Cardiac septum (tissue), 1 donor: ENCODE measurements at regions not wholly inside any gene's neighbourhood (a gene's known extent, or its start where the extent isn't known, plus 50 kb on each side); places are given as distances from the start of the nearest gene placed in this dataset.

Source experiments
- DNase-seq: peaks from one replicate; pipeline ENCODE4 v3.0.0-alpha.2; 2020; ENCODE audit warnings: low spot score
- intact Hi-C: fragments of 100-400 bp; cut with DNase I; formaldehyde crosslinking; loops from one replicate; pipeline ENCODE4 v1.14.0; 2022
- donor health status: DM: no; HTN: no; CAD: no.

DNA sequence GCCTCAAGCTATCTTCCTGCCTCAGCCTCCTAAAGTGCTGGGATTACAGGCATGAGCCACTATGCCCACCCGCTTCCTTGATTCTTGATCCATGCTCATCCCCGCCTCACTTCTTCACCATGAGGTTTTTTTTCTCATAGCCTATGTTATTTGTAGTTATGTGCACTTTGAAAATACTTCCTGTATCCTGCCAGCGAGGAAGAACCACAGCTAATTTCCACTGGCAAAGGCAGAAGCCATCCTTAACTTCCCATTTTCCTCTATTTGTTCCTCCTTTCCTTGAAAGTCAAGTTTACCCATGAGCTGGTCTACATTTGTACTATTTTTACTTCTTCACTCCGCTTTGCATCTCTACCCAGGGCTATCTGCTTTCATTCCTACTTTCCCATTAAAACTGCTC is 189.7 kb upstream of the ZFHX3 start:
- intact Hi-C loops, result no loop called here

GRCh38 chr16:73234496-73234895 is 186.6 kb upstream of the ZFHX3 start:
- intact Hi-C loops, result no loop called here
- DNase-seq, result no peak

More for the DNA sequence above, 189.7 kb upstream of the ZFHX3 start:
- DNase-seq, result no peak

DNA sequence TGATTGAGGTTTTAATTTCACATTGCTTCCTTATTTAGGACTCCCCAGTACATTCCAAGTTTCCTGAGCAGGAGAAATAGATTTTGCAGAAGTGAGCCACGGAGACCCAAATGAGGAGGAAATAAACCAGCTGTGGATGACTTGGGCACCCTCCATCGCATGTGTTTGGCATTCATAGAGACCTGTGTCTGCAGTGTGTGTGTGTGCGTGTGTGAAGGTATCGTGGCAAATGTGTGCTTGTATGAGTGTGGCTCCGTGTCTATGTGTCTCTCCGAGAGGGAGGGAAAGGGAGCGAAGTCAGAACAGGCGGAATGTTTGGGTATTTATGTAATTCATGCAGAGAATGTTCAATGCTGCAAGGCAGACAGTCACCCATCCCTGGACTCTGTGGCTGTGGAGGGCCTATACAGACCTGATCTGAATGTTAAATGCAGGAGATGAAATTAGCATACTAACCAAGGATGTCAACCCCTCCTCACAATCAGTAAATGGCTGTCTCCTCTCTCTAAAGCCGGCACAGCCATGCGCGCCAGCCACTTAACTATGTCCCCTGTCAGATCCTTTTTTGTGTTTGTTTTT is 186.0 kb upstream of the ZFHX3 start:
- intact Hi-C loops, result no loop called here
- no peak for DNase-seq

DNA sequence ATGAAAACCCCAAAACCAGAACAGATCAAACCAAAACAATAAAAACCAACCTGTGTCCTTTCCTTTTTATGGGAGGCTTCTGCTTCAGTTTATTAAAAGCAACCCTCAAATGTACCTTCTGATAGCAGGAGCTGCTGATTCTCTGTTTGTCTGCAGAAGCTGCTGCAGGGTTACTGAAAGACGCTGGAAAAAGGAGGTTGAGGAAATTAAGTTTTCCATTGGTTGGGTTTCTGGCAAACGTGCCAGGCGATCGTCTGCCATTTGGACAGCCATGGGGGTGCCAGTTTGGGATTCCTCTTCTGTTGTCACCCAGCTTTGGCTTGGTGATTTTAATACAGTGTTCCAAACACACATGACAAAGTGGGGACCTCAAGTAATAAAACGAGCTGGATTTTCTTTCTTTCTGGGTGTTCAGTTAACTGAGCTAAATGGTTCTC is 185.4 kb upstream of the ZFHX3 start:
- no peak for DNase-seq
- intact Hi-C loops, result no loop called here

GRCh38 chr16:73232555-73233328 is 184.8 kb upstream of the ZFHX3 start:
- intact Hi-C loops, result no loop called here
- no peak for DNase-seq

- intact Hi-C loops, result no loop called here
- no peak for DNase-seq
These were observed 184.1 kb upstream of the ZFHX3 start for GRCh38 chr16:73231944-73232554.

DNA sequence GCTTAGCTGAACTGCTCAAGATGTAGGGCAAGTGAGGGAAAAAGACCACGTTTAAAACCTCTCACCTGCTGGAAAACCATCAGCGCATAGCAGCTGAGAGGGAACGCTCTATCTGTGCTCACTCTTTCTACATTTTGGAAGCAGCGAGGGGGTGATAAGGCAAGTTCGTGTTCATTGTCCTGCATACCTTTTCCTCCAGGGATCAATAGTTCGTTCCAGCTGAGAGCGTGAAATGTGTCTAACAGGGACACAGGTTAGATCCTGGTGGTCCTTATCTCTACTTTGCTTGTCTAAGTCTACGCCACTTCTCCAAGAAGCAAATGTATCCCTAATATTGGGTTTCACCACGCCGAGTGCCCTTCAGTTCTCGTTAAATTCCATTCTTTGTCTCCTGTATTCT is 183.5 kb upstream of the ZFHX3 start:
- intact Hi-C loops, result no loop called here

DNA sequence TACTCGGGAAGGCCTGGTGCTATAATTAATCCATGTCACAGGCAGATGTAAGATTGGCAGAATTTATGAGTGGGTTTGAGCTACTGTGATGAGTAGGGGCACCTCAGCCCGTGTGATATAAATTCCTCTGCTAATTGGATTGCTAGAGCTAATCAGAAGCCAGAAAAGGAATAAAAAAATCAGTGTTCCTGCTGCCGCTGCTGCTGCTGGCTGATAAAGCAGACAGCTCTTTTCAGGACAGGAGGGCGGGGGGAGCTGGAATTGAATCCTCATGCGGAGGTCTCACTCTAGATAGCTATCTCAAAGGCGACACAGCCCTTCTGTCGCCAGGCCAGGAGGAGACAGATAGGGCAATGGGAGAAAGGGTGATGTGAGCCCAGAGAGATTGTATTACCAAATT is 182.7 kb upstream of the ZFHX3 start:
- DNase-seq, result no peak
- intact Hi-C loops, result no loop called here

More for the DNA sequence above, 183.5 kb upstream of the ZFHX3 start:
- no peak for DNase-seq

DNA sequence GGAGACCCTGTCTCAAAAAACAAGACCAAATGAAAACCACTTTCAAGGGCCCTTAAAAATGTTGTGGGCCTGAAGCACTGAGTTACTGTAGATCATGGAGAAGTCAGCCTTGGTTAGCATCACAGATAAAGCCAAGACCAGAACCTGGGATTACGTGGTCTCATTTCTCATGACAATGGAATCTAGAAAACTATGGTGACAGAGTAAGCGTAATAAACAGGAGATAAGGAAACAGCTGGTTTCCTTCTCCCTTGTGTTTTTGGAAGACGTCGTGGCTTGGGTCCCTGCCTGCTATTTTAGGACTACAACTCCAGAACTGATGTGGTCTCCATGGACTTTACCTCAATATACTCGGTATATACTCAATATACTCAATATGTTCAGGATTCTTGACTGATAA is 180.7 kb upstream of the ZFHX3 start:
- intact Hi-C loops, result no loop called here
- DNase-seq, result no peak

GRCh38 chr16:73226675-73227074 is 178.7 kb upstream of the ZFHX3 start:
- DNase-seq, result no peak
- intact Hi-C loops, result no loop called here

DNA sequence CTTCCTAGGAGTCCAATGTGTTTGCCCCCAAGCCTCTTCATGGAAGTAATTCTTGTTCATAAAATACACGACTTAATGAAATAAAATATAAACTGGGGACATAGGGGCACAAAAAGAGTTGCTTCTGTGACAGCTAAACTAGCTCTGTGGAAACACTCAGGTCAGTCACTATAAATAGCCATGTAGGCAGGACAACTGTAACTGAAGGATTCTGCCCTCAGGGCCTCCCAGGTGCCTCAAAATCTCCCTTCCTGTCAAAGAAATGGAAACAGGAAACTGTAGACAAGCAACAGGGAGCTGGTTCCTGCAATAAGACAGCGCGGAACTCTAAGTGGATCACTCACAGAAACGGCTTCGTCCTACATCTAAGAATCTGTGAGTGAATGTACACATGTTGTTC is 178.1 kb upstream of the ZFHX3 start:
- intact Hi-C loops, result no loop called here
- no peak for DNase-seq

DNA sequence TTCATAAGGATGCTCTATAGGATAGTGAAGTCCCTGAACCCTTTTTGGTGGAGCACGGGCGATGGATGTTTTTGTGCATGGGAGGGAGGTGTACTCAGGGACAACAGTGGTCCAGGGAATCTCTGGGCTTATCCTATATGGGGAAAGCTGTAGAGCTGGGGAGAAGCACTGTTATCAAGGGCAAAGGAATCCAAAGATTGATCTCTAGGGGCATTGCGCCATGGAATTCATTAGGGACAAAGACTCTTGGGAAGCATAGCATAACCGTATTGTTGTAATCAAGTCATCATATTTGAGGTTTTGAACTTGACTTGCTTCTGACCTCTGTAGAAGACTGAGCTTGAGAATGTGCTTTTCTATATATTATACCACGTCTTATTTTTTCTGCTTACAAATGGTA is 172.9 kb upstream of the ZFHX3 start:
- intact Hi-C loops, result no loop called here
- no peak for DNase-seq

DNA sequence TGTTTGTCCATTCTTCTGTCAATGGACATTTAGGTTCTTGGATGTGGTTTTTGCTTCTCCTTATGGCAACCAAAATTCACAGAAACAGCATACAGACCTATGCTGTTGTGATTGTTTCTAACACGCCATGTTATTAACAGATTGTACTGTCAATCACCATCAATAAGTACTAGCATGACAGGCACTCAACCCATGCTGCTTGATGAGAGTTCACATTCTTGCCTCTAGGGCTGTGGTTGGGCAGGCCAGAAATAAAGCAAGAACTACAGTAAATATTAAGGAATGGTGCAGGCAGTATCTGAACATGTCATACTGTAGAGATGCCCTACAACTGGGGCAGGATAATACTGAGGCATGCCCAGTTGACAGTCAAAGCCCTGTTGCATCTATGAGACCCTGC is 171.2 kb upstream of the ZFHX3 start:
- intact Hi-C loops, result no loop called here
- DNase-seq, result no peak

- no peak for DNase-seq
- intact Hi-C loops, result no loop called here
These were observed 169.7 kb upstream of the ZFHX3 start for GRCh38 chr16:73217654-73218053.

- intact Hi-C loops, result no loop called here
- DNase-seq, result no peak
These were observed 169.0 kb upstream of the ZFHX3 start for GRCh38 chr16:73216932-73217331.

DNA sequence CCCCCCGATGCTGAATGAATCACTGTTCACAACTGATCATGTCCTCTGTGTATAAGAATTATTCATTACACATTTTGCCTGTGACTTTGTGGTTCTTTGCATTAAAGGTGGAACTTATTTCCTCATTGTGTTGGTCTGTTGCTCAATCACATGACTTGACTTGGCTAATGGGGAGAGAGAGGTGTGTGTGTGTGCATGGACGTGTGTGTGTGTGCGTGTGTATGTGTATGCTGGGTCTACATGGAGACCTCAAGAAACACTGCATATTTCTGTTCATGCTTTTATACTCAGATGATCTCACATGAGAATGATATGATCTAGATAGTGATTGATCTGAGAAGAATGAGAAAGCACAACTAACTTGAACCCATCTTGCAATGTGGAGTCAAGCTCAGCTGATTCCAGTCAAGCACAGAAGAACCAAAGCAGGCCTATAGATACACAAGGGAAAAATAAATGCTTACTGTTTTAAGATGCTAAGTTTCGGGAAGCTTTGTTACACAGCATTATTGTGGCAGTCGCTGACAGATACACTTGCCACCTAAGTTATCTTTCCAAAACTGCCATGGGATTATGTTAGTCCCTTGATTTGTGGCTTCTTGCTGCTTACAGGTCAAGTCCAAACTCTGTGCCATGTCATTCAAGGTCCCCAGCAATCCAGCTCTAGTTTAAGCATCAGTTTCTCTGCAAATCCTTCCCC is 167.9 kb upstream of the ZFHX3 start:
- intact Hi-C loops, result no loop called here

DNA sequence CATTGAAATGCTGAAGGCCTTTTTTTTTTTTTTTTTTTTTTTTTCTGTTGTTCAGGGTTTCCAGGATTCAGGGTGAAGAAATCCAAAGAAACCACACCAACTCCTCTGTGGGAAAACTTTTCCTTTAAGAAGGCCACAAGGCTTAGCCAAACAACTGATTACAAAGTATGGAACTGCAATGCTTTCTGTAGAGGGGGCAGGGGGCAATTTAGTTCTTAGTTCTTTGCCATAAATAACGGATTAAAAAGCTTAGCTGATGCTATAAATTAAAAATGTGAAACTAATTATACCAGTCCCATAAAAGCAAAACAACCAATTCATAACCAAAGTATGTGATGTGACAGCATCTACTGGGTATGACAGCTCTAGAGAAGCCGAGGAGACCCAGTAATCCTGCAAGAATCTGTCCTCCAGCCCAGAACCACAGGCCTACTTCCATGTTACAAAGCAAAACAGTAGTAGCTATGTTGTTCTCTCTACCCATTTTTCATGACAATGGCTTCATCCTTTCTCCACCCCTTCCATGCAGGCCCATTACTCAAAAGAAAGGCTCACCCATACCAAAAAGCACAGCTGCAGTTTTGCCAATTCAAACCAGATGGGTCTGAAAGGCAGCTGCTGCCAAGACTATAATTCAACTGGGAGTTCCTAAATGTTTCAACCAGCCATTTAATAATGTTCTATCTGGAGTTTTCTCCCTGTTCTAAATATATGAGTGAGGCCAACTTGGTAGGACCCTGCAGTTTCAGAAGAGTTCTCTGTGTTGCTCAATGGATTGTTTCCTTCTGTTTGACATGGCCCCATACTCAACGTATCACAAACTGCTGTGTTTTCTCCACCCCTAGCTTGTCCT is 167.1 kb upstream of the ZFHX3 start:
- no peak for DNase-seq
- intact Hi-C loops, result no loop called here

More for the DNA sequence above, 167.9 kb upstream of the ZFHX3 start:
- DNase-seq, result no peak

- no peak for DNase-seq
- intact Hi-C loops, result no loop called here
These were observed 166.0 kb upstream of the ZFHX3 start for GRCh38 chr16:73213732-73214455.

GRCh38 chr16:73212431-73212830 is 164.5 kb upstream of the ZFHX3 start:
- intact Hi-C loops, result no loop called here
- DNase-seq, result no peak
